HCT116 (cell line): ENCODE measurements at regions not wholly inside any gene's neighbourhood (a gene's known extent, or its start where the extent isn't known, plus 50 kb on each side); places are given as distances from the start of the nearest gene placed in this dataset.
"Not testable (repeated sequence)": the region's sequence is repeated elsewhere in the genome, so short reads cannot be mapped to it uniquely, and the experiment has no call there.

Experiments
- ATAC-seq: fragments of 200-7000 bp; cut with Tn5 transposase; 2 replicates; pipeline ENCODE4 v1.9.1; 2020; ENCODE audit warnings: mild to moderate bottlenecking, moderate library complexity
- BruUV-seq: library from RNA; stranded (reverse); fragments of 400-500 nt; replicated peaks from 2 replicates; lab custom pipeline; 2021; lab: Mats Ljungman, UMichigan
- CTCF ChIA-PET: fragments of 300-600 bp; sonication (Branson Sonifier 250); formaldehyde crosslinking; loops from one replicate; lab custom pipeline; 2021; ENCODE audit warnings: antibody characterized with exemption; lab: Charles Lee
- POLR2A ChIA-PET: fragments of 300-600, 350-600 bp; sonication (Branson Sonifier 250); formaldehyde crosslinking; loops from one replicate; lab custom pipeline; 2021; ENCODE audit warnings: antibody characterized with exemption; lab: Charles Lee
- RAD21 ChIA-PET, 2 experiments: fragments of 300-600 bp; sonication (Branson Sonifier 250); formaldehyde crosslinking; loops; one replicate each; lab custom pipeline; 2023; ENCODE audit warnings: low total read pairs in 2 of 2; ENCODE audit not compliant: uncharacterized antibody in 2 of 2, unreplicated experiment in 2 of 2, low non-redundant PET in 1 of 2; lab: Charles Lee
- DNase-seq: peaks from one replicate; pipeline ENCODE4 v3.0.0-alpha.2; 2010; ENCODE audit warnings: low read depth, low spot score
- H2AFZ ChIP-seq: fragments of 200-600 bp; shearing (Covaris generic), sonication (generic); 2 replicates; pipeline ENCODE4 v1.6.1; 2017; ENCODE audit warnings: low read depth, mixed run types, mixed read lengths, antibody characterized with exemption, low read length; ENCODE audit not compliant: poor library complexity, severe bottlenecking
- H3K27ac ChIP-seq: 2 replicates; pipeline ENCODE4 v1.5.1; 2012; ENCODE audit warnings: low read depth, low read length
- H3K27me3 ChIP-seq: fragments of 200-600 bp; sonication (generic); 2 replicates; pipeline ENCODE4 v1.6.1; 2016; ENCODE audit warnings: mixed run types, low read length, mixed read lengths; ENCODE audit not compliant: insufficient read depth
- H3K36me3 ChIP-seq, 2 experiments: fragments of 200-500 bp in 1 of 2; fragments of 200-600 bp in 1 of 2; sonication (Bioruptor generic) in 1 of 2; sonication (generic) in 1 of 2; 2 replicates each; pipeline versions ENCODE4 v1.5.1 to v1.6.1; 2014 to 2016; ENCODE audit warnings: low read length in 2 of 2, inconsistent platforms in 1 of 2, mixed read lengths in 1 of 2, mixed run types in 1 of 2; ENCODE audit not compliant: insufficient read depth in 2 of 2, control insufficient read depth in 1 of 2
- H3K4me1 ChIP-seq, 2 experiments: fragments of 200-600 bp in 1 of 2; sonication (generic) in 1 of 2; 2 replicates each; pipeline versions ENCODE4 v1.5.1 to v1.6.1; 2012 to 2017; ENCODE audit warnings: low read length in 2 of 2, inconsistent platforms in 1 of 2, mild to moderate bottlenecking in 1 of 2, mixed read lengths in 1 of 2, mixed run types in 1 of 2, moderate library complexity in 1 of 2; ENCODE audit not compliant: insufficient read depth in 2 of 2, control insufficient read depth in 1 of 2
- H3K4me2 ChIP-seq: fragments of 200-600 bp; sonication (generic); 2 replicates; pipeline ENCODE4 v1.6.1; 2017; ENCODE audit warnings: mixed run types, low read length, mixed read lengths
- H3K4me3 ChIP-seq, 2 experiments: fragments of 200-600 bp in 1 of 2; sonication (generic) in 1 of 2; replicated peaks in 1 of 2; 2 replicates each; pipeline ENCODE4 v1.5.1; 2011 to 2016; ENCODE audit warnings: low read length in 2 of 2, control low read depth in 1 of 2, low read depth in 1 of 2, mild to moderate bottlenecking in 1 of 2, mixed read lengths in 1 of 2, mixed run types in 1 of 2
- H3K79me2 ChIP-seq: fragments of 200-600 bp; sonication (generic); 2 replicates; pipeline ENCODE4 v1.6.1; 2017; ENCODE audit warnings: mild to moderate bottlenecking, mixed run types, low read length, moderate library complexity, mixed read lengths; ENCODE audit not compliant: insufficient read depth
- H3K9ac ChIP-seq: fragments of 200-600 bp; sonication (generic); 2 replicates; pipeline ENCODE4 v1.6.1; 2016; ENCODE audit warnings: low read length, mixed read lengths
- H3K9me2 ChIP-seq: fragments of 200-600 bp; sonication (generic), shearing (Covaris generic); 2 replicates; pipeline ENCODE4 v1.6.1; 2017; ENCODE audit warnings: mixed run types, mild to moderate bottlenecking, moderate library complexity; ENCODE audit not compliant: insufficient read depth
- H3K9me3 ChIP-seq, 2 experiments: fragments of 200-500 bp in 1 of 2; fragments of 200-600 bp in 1 of 2; sonication (Bioruptor generic) in 1 of 2; sonication (generic) in 1 of 2; 2 replicates each; pipeline ENCODE4 v1.6.1; 2014 to 2017; ENCODE audit warnings: low read length in 2 of 2, mixed read lengths in 2 of 2, inconsistent platforms in 1 of 2, low read depth in 1 of 2, mild to moderate bottlenecking in 1 of 2, mixed run types in 1 of 2, moderate library complexity in 1 of 2; ENCODE audit not compliant: control insufficient read depth in 1 of 2, insufficient read depth in 1 of 2
- H4K20me1 ChIP-seq: fragments of 200-600 bp; sonication (generic), shearing (Covaris generic); 2 replicates; pipeline ENCODE4 v1.6.1; 2017; ENCODE audit warnings: mixed run types, mild to moderate bottlenecking, moderate library complexity; ENCODE audit not compliant: insufficient read depth
- CBX3 ChIP-seq: IDR thresholded peaks from 2 replicates; pipeline ENCODE4 v1.6.1; 2012; ENCODE audit warnings: low read depth
- CEBPB ChIP-seq: IDR thresholded peaks from 2 replicates; pipeline ENCODE4 v1.6.1; 2012; ENCODE audit warnings: low read depth
- EZH2phosphoT487 ChIP-seq: fragments of 200-600 bp; IDR thresholded peaks from 2 replicates; pipeline ENCODE4 v1.6.1; 2018; ENCODE audit warnings: antibody characterized with exemption, borderline replicate concordance
- RAD21 ChIP-seq: IDR thresholded peaks from 2 replicates; pipeline ENCODE4 v1.6.1; 2012; ENCODE audit warnings: low read depth, mild to moderate bottlenecking
- SP1 ChIP-seq: IDR thresholded peaks from 2 replicates; pipeline ENCODE4 v1.6.1; 2012; ENCODE audit warnings: low read depth
- TCF7L2 ChIP-seq: IDR thresholded peaks from 2 replicates; pipeline ENCODE4 v1.7.0; 2011; ENCODE audit warnings: borderline replicate concordance, inconsistent platforms; ENCODE audit not compliant: insufficient read depth, insufficient read length; ENCODE audit errors: extremely low read depth
- ZBTB33 ChIP-seq: IDR thresholded peaks from 2 replicates; pipeline ENCODE4 v1.6.1; 2011; ENCODE audit warnings: mild to moderate bottlenecking, low read length, moderate library complexity; ENCODE audit not compliant: insufficient replicate concordance; ENCODE audit errors: extremely low read depth
- ZNF274 ChIP-seq: fragments of 200-500 bp; sonication (Bioruptor generic); IDR thresholded peaks from 2 replicates; pipeline ENCODE4 v1.6.1; 2014; ENCODE audit warnings: mild to moderate bottlenecking, low read depth, low read length, inconsistent platforms
- intact Hi-C: fragments of 100-400 bp; cut with micrococcal nuclease; formaldehyde crosslinking; loops from 2 replicates; pipeline ENCODE4 v1.10.0; 2022
- TF ChIP-seq, protein P1 (sequence below): IDR thresholded peaks from 2 replicates; pipeline ENCODE4 v1.6.1; 2012; ENCODE audit warnings: low read depth

GRCh38 chr1:220967911-220968310 lies 88.7 kb downstream of the HLX start:
- RAD21 ChIA-PET: no interaction called here
- no peaks in the 10 kb centered on the region for H4K20me1 ChIP-seq
- no TSS peak for BruUV-seq
- intact Hi-C loops: no loop called here
- ATAC-seq: no peak
- no peaks in the 10 kb centered on the region for H3K36me3 ChIP-seq
- CTCF ChIA-PET: no interaction called here
- H3K4me2 ChIP-seq: no peak overlapping the region
- no peak for DNase-seq
- POLR2A ChIA-PET: no interaction called here
- no peak overlapping the region for H3K27ac ChIP-seq
- no peaks in the 10 kb centered on the region for H3K79me2 ChIP-seq
- no peaks in the 10 kb centered on the region for H3K27me3 ChIP-seq
- no peak for TF ChIP-seq TCF7L2
- TF ChIP-seq, all 23 proteins: peak for 0
- no peak overlapping the region for H3K9ac ChIP-seq
- no peaks in the 10 kb centered on the region for H3K9me2 ChIP-seq
- no peak overlapping the region for H3K4me3 ChIP-seq
- no peaks in the 10 kb centered on the region for H3K9me3 ChIP-seq
- H3K4me1 ChIP-seq: no peaks in the 10 kb centered on the region
- no peak overlapping the region for H2AFZ ChIP-seq

GRCh38 chr1:220969281-220969680 lies 90.0 kb downstream of the HLX start:
- H3K36me3 ChIP-seq, H3K4me3 ChIP-seq, H3K27me3 ChIP-seq, H3K9ac ChIP-seq, H3K4me1 ChIP-seq, CTCF ChIA-PET, H3K27ac ChIP-seq, intact Hi-C loops, BruUV-seq, H4K20me1 ChIP-seq, H3K9me2 ChIP-seq, H3K79me2 ChIP-seq, POLR2A ChIA-PET, H3K9me3 ChIP-seq, ATAC-seq, RAD21 ChIA-PET, H2AFZ ChIP-seq, H3K4me2 ChIP-seq, DNase-seq: not testable (repeated sequence)

- Histone ChIP-seq H3K9me3 (no peaks in the 10 kb centered on the region), H2AFZ (no peak overlapping the region), H3K9me2 (no peaks in the 10 kb centered on the region), H3K4me3 (no peak overlapping the region), H4K20me1 (no peaks in the 10 kb centered on the region), H3K4me2 (no peak overlapping the region), H3K27ac (no peak overlapping the region), H3K9ac (no peak overlapping the region), H3K27me3 (no peaks in the 10 kb centered on the region), H3K36me3 (no peaks in the 10 kb centered on the region), H3K79me2 (no peaks in the 10 kb centered on the region), H3K4me1 (no peaks in the 10 kb centered on the region)
- no TSS peak for BruUV-seq
- ChIA-PET RAD21 (no interaction called here), POLR2A (no interaction called here), CTCF (no interaction called here)
- no peak for DNase-seq
- intact Hi-C loops: no loop called here
- no peak for ATAC-seq
- TF ChIP-seq, protein P1, sequence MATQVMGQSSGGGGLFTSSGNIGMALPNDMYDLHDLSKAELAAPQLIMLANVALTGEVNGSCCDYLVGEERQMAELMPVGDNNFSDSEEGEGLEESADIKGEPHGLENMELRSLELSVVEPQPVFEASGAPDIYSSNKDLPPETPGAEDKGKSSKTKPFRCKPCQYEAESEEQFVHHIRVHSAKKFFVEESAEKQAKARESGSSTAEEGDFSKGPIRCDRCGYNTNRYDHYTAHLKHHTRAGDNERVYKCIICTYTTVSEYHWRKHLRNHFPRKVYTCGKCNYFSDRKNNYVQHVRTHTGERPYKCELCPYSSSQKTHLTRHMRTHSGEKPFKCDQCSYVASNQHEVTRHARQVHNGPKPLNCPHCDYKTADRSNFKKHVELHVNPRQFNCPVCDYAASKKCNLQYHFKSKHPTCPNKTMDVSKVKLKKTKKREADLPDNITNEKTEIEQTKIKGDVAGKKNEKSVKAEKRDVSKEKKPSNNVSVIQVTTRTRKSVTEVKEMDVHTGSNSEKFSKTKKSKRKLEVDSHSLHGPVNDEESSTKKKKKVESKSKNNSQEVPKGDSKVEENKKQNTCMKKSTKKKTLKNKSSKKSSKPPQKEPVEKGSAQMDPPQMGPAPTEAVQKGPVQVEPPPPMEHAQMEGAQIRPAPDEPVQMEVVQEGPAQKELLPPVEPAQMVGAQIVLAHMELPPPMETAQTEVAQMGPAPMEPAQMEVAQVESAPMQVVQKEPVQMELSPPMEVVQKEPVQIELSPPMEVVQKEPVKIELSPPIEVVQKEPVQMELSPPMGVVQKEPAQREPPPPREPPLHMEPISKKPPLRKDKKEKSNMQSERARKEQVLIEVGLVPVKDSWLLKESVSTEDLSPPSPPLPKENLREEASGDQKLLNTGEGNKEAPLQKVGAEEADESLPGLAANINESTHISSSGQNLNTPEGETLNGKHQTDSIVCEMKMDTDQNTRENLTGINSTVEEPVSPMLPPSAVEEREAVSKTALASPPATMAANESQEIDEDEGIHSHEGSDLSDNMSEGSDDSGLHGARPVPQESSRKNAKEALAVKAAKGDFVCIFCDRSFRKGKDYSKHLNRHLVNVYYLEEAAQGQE: no peak
- no peak for TF ChIP-seq CBX3
- no peak for TF ChIP-seq ZBTB33
- TF ChIP-seq CEBPB: no peak
- TF ChIP-seq ZNF274: no peak
- TF ChIP-seq SP1: no peak
- TF ChIP-seq RAD21: no peak
- no peak for TF ChIP-seq EZH2phosphoT487
Observed at GRCh38 chr1:220970311-220970710, 91.1 kb downstream of the HLX start.
